Ectodermal cell (in vitro differentiated cells): ENCODE measurements at regions not wholly inside any gene's neighbourhood (a gene's known extent, or its start where the extent isn't known, plus 50 kb on each side); places are given as distances from the start of the nearest gene placed in this dataset.

Experiments
- H3K27ac ChIP-seq: 2 replicates; pipeline ENCODE4 v1.7.0; 2013; ENCODE audit warnings: mild to moderate bottlenecking, low read depth, low read length; ENCODE audit not compliant: insufficient read depth, poor library complexity, severe bottlenecking
- H3K27me3 ChIP-seq: 2 replicates; pipeline ENCODE4 v1.7.0; 2013; ENCODE audit warnings: mild to moderate bottlenecking, low read length; ENCODE audit not compliant: insufficient read depth, control insufficient read depth, poor library complexity, severe bottlenecking
- H3K36me3 ChIP-seq: one replicate; pipeline ENCODE4 v1.7.0; 2013; ENCODE audit warnings: low read length; ENCODE audit not compliant: control insufficient read depth, insufficient read depth
- H3K4me1 ChIP-seq: one replicate; pipeline ENCODE4 v1.7.0; 2013; ENCODE audit warnings: low read length; ENCODE audit not compliant: control insufficient read depth, insufficient read depth
- H3K4me3 ChIP-seq: 2 replicates; pipeline ENCODE4 v1.7.0; 2013; ENCODE audit warnings: low read depth, low read length, control low read depth; ENCODE audit not compliant: insufficient read depth
- H3K9me3 ChIP-seq: 2 replicates; pipeline ENCODE4 v1.7.0; 2013; ENCODE audit warnings: mild to moderate bottlenecking, low read length, moderate library complexity; ENCODE audit not compliant: control insufficient read depth
- WGBS, 2 experiments: methylation state at CpG; one replicate each; pipeline ENCODE4 v1.1.7; 2013; ENCODE audit warnings: missing lambda C conversion rate in 2 of 2; 5-methylcytosine and 5-hydroxymethylcytosine counted together

- 95% methylated on average over 4 of the region's 4 CpGs for WGBS, 2 experiments
- no peaks in the 10 kb centered on the region for H3K4me1 ChIP-seq
- no peak overlapping the region for H3K4me3 ChIP-seq
- H3K27ac ChIP-seq: no peak overlapping the region
- H3K36me3 ChIP-seq: no peaks in the 10 kb centered on the region
- no peaks in the 10 kb centered on the region for H3K9me3 ChIP-seq
- no peaks in the 10 kb centered on the region for H3K27me3 ChIP-seq
These were observed 703.1 kb downstream of the CENPC start for GRCh38 chr4:66842026-66842723.

GRCh38 chr4:66840178-66840577, 705.1 kb downstream of the CENPC start:
- H3K27me3 ChIP-seq: no peaks in the 10 kb centered on the region
- no peak overlapping the region for H3K4me3 ChIP-seq
- no peaks in the 10 kb centered on the region for H3K9me3 ChIP-seq
- H3K4me1 ChIP-seq: no peaks in the 10 kb centered on the region
- H3K36me3 ChIP-seq: no peaks in the 10 kb centered on the region
- no peak overlapping the region for H3K27ac ChIP-seq

- Histone ChIP-seq H3K27ac (no peak overlapping the region), H3K36me3 (no peaks in the 10 kb centered on the region), H3K27me3 (no peaks in the 10 kb centered on the region), H3K9me3 (no peaks in the 10 kb centered on the region), H3K4me1 (no peaks in the 10 kb centered on the region), H3K4me3 (no peak overlapping the region)
- 90 to 93% methylated on average over 5 of the region's 5 CpGs for WGBS, 2 experiments
These were observed 707.9 kb downstream of the CENPC start for GRCh38 chr4:66837279-66837922.

GRCh38 chr4:66829310-66829709, 716.0 kb downstream of the CENPC start:
- no peaks in the 10 kb centered on the region for H3K36me3 ChIP-seq
- no peak overlapping the region for H3K4me3 ChIP-seq
- no peak overlapping the region for H3K27ac ChIP-seq
- H3K4me1 ChIP-seq: no peaks in the 10 kb centered on the region
- H3K9me3 ChIP-seq: no peaks in the 10 kb centered on the region
- no peaks in the 10 kb centered on the region for H3K27me3 ChIP-seq

GRCh38 chr4:66820681-66821080, 724.6 kb downstream of the CENPC start:
- Histone ChIP-seq H3K36me3 (no peaks in the 10 kb centered on the region), H3K27ac (no peak overlapping the region), H3K27me3 (no peaks in the 10 kb centered on the region), H3K9me3 (no peaks in the 10 kb centered on the region), H3K4me1 (no peaks in the 10 kb centered on the region), H3K4me3 (no peak overlapping the region)

- no peaks in the 10 kb centered on the region for H3K36me3 ChIP-seq
- 92 to 98% methylated on average over 5 to 6 of the region's 6 CpGs for WGBS, 2 experiments
- no peaks in the 10 kb centered on the region for H3K4me1 ChIP-seq
- no peak overlapping the region for H3K4me3 ChIP-seq
- H3K27me3 ChIP-seq: no peaks in the 10 kb centered on the region
- H3K9me3 ChIP-seq: no peaks in the 10 kb centered on the region
- no peak overlapping the region for H3K27ac ChIP-seq
These were observed 731.0 kb downstream of the CENPC start for GRCh38 chr4:66814277-66814676.

- WGBS, 2 experiments: 73 to 86% methylated on average over 1 of the region's 1 CpG
- H3K27ac ChIP-seq: no peak overlapping the region
- H3K4me1 ChIP-seq: no peaks in the 10 kb centered on the region
- H3K36me3 ChIP-seq: no peaks in the 10 kb centered on the region
- no peaks in the 10 kb centered on the region for H3K27me3 ChIP-seq
- no peaks in the 10 kb centered on the region for H3K9me3 ChIP-seq
- no peak overlapping the region for H3K4me3 ChIP-seq
These were observed 739.7 kb downstream of the CENPC start for GRCh38 chr4:66805582-66805981.

- 95% methylated on average over 2 of the region's 3 CpGs for WGBS, 2 experiments
- Histone ChIP-seq H3K36me3 (no peaks in the 10 kb centered on the region), H3K27me3 (no peaks in the 10 kb centered on the region), H3K27ac (no peak overlapping the region), H3K4me1 (no peaks in the 10 kb centered on the region), H3K9me3 (no peaks in the 10 kb centered on the region), H3K4me3 (no peak overlapping the region)
These were observed 740.3 kb downstream of the CENPC start for GRCh38 chr4:66804979-66805378.

GRCh38 chr4:66797608-66798007, 747.7 kb downstream of the CENPC start:
- Histone ChIP-seq H3K27me3 (no peaks in the 10 kb centered on the region), H3K9me3 (no peaks in the 10 kb centered on the region), H3K27ac (no peak overlapping the region), H3K4me3 (no peak overlapping the region), H3K4me1 (no peaks in the 10 kb centered on the region), H3K36me3 (no peaks in the 10 kb centered on the region)
- 86 to 95% methylated on average over 2 of the region's 2 CpGs for WGBS, 2 experiments

- Histone ChIP-seq H3K4me1 (no peaks in the 10 kb centered on the region), H3K4me3 (no peak overlapping the region), H3K9me3 (no peaks in the 10 kb centered on the region), H3K27ac (no peak overlapping the region), H3K27me3 (no peaks in the 10 kb centered on the region), H3K36me3 (no peaks in the 10 kb centered on the region)
- WGBS, 2 experiments: 88 to 97% methylated on average over 3 of the region's 3 CpGs
These were observed 749.6 kb downstream of the CENPC start for GRCh38 chr4:66795724-66796123.
